K562 (cell line): ENCODE measurements at regions not wholly inside any gene's neighbourhood (a gene's known extent, or its start where the extent isn't known, plus 50 kb on each side); places are given as distances from the start of the nearest gene placed in this dataset.

ENCODE experiments used
- BACH1 ChIP-seq: fragments of 200-800 bp; sonication (Bioruptor generic); IDR thresholded peaks from 2 replicates; pipeline ENCODE4 v1.6.1; 2016; ENCODE audit warnings: missing genetic modification characterization, missing compliant biosample characterization
- CHD4 ChIP-seq: fragments of 200-600 bp; sonication (generic); IDR thresholded peaks from 3 replicates; pipeline ENCODE4 v1.6.1; 2012; ENCODE audit warnings: low read depth, mild to moderate bottlenecking, mixed read lengths, low read length, inconsistent platforms; ENCODE audit not compliant: insufficient read depth, insufficient replicate concordance, poor library complexity, severe bottlenecking
- EGR1 ChIP-seq: fragments of 450-650 bp; conservative IDR thresholded peaks from 2 replicates; pipeline ENCODE4 v1.6.1; 2017; ENCODE audit warnings: mild to moderate bottlenecking
- HDAC3 ChIP-seq: fragments of 450-650 bp; IDR thresholded peaks from 2 replicates; pipeline ENCODE4 v1.6.1; 2018; ENCODE audit warnings: borderline replicate concordance, mild to moderate bottlenecking, moderate library complexity; ENCODE audit not compliant: partially characterized antibody
- HIVEP1 ChIP-seq: fragments of 250-450 bp; sonication (Bioruptor Pico); IDR thresholded peaks from 2 replicates; pipeline ENCODE4 v1.4.0; 2020; ENCODE audit warnings: mild to moderate bottlenecking
- MEF2D ChIP-seq: conservative IDR thresholded peaks from 2 replicates; pipeline ENCODE4 v1.6.1; 2016; ENCODE audit warnings: low read depth, missing genetic modification characterization, missing compliant biosample characterization
- PHF8 ChIP-seq: fragments of 200-600 bp; sonication (generic); IDR thresholded peaks from 2 replicates; pipeline ENCODE4 v1.6.1; 2012; ENCODE audit warnings: mixed run types, mild to moderate bottlenecking, inconsistent platforms, low read length, moderate library complexity, borderline replicate concordance
- RBM34 ChIP-seq: fragments of 200-400 bp; formaldehyde crosslinking; IDR thresholded peaks from 2 replicates; pipeline ENCODE4 v1.6.1; 2018; ENCODE audit warnings: low read length, borderline replicate concordance; ENCODE audit not compliant: insufficient read depth
- ZBTB1 ChIP-seq: sonication (generic); formaldehyde crosslinking; IDR thresholded peaks from 2 replicates; pipeline ENCODE4 v1.8.1; 2023; ENCODE audit warnings: missing genetic modification reagents, low read depth, mild to moderate bottlenecking, borderline replicate concordance
- ZNF274 ChIP-seq: IDR thresholded peaks from 2 replicates; pipeline ENCODE4 v1.6.1; 2011; ENCODE audit warnings: low read depth, mild to moderate bottlenecking, low read length, moderate library complexity, borderline replicate concordance
- ZNF699 ChIP-seq: fragments of 250-450 bp; sonication (Bioruptor Pico); IDR thresholded peaks from 2 replicates; pipeline ENCODE4 v1.8.0; 2021; ENCODE audit warnings: mild to moderate bottlenecking, moderate library complexity; ENCODE audit not compliant: insufficient replicate concordance
- ZNF766 ChIP-seq: fragments of 200-800 bp; sonication (Bioruptor generic); conservative IDR thresholded peaks from 2 replicates; pipeline ENCODE4 v1.6.1; 2016; ENCODE audit warnings: missing genetic modification characterization, missing compliant biosample characterization
- TF ChIP-seq, protein P1 (sequence below): IDR thresholded peaks from 2 replicates; pipeline ENCODE4 v1.6.1; 2011; ENCODE audit warnings: borderline replicate concordance, low read depth, mild to moderate bottlenecking, moderate library complexity, low read length; ENCODE audit not compliant: insufficient read depth, poor library complexity, severe bottlenecking
- TF ChIP-seq, protein P2 (sequence below): sonication (generic); IDR thresholded peaks from 2 replicates; pipeline ENCODE4 v1.6.1; 2016
- TF ChIP-seq, protein P3 (sequence below): fragments of 250-450 bp; sonication (Bioruptor Pico); IDR thresholded peaks from 2 replicates; pipeline ENCODE4 v1.5.0; 2020; ENCODE audit warnings: mild to moderate bottlenecking
- TF ChIP-seq, protein P4 (sequence below): IDR thresholded peaks from 2 replicates; pipeline ENCODE4 v1.6.1; 2016; ENCODE audit warnings: missing genetic modification characterization, missing compliant biosample characterization
- TF ChIP-seq, protein P5 (sequence below): fragments of 450-650 bp; IDR thresholded peaks from 2 replicates; pipeline ENCODE4 v1.6.1; 2017; ENCODE audit warnings: antibody characterized with exemption, mild to moderate bottlenecking

DNA sequence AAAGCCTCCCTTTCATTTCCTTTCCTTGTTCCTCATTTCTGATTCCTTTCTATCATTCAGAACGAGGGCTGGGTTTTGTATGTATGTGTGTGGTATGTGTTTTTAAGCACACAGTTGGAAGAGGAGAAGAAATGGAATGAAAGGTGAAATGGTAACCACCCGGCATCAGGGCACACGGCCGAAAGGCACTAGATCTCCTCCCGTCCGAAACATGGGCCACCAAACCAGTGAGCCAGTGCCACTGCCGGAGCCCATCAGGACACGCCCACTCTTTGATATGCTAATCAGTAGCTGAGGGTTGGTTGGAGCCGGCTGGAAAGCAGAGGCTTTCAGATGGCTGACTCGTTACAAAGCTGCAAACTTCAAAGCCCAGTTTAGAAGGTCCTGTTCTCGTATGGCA is 228.6 kb upstream of the JARID2 start (continued):
- TF ChIP-seq, protein P1, sequence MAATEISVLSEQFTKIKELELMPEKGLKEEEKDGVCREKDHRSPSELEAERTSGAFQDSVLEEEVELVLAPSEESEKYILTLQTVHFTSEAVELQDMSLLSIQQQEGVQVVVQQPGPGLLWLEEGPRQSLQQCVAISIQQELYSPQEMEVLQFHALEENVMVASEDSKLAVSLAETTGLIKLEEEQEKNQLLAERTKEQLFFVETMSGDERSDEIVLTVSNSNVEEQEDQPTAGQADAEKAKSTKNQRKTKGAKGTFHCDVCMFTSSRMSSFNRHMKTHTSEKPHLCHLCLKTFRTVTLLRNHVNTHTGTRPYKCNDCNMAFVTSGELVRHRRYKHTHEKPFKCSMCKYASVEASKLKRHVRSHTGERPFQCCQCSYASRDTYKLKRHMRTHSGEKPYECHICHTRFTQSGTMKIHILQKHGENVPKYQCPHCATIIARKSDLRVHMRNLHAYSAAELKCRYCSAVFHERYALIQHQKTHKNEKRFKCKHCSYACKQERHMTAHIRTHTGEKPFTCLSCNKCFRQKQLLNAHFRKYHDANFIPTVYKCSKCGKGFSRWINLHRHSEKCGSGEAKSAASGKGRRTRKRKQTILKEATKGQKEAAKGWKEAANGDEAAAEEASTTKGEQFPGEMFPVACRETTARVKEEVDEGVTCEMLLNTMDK = no peak
- TF ChIP-seq HDAC3 = no peak
- 0 out of 2 replicates have a peak, but pooled peaks have one; percentile 24 for TF ChIP-seq BACH1
- TF ChIP-seq ZNF699 (CRISPR knock-in tag) = no peak
- TF ChIP-seq RBM34 = no peak
- no peak for TF ChIP-seq ZBTB1 (CRISPR knock-in tag)
- TF ChIP-seq, protein P2, sequence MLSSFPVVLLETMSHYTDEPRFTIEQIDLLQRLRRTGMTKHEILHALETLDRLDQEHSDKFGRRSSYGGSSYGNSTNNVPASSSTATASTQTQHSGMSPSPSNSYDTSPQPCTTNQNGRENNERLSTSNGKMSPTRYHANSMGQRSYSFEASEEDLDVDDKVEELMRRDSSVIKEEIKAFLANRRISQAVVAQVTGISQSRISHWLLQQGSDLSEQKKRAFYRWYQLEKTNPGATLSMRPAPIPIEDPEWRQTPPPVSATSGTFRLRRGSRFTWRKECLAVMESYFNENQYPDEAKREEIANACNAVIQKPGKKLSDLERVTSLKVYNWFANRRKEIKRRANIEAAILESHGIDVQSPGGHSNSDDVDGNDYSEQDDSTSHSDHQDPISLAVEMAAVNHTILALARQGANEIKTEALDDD = 0 out of 2 replicates have a peak, but pooled peaks have one; percentile 17
- TF ChIP-seq ZNF766 (CRISPR knock-in tag) = 0 out of 2 replicates have a peak, but pooled peaks have one; percentile 4
- no peak for TF ChIP-seq CHD4
- no peak; the same call in 1 of the 2 replicates for TF ChIP-seq PHF8
- TF ChIP-seq ZNF274 = no peak
- TF ChIP-seq MEF2D = no peak
- peak; percentile 24; the same call in 1 of the 2 replicates for TF ChIP-seq EGR1
- no peak for TF ChIP-seq HIVEP1
- TF ChIP-seq, protein P3, sequence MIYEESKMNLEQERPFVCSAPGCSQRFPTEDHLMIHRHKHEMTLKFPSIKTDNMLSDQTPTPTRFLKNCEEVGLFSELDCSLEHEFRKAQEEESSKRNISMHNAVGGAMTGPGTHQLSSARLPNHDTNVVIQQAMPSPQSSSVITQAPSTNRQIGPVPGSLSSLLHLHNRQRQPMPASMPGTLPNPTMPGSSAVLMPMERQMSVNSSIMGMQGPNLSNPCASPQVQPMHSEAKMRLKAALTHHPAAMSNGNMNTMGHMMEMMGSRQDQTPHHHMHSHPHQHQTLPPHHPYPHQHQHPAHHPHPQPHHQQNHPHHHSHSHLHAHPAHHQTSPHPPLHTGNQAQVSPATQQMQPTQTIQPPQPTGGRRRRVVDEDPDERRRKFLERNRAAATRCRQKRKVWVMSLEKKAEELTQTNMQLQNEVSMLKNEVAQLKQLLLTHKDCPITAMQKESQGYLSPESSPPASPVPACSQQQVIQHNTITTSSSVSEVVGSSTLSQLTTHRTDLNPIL (CRISPR knock-in tag) = no peak
- TF ChIP-seq, protein P4, sequence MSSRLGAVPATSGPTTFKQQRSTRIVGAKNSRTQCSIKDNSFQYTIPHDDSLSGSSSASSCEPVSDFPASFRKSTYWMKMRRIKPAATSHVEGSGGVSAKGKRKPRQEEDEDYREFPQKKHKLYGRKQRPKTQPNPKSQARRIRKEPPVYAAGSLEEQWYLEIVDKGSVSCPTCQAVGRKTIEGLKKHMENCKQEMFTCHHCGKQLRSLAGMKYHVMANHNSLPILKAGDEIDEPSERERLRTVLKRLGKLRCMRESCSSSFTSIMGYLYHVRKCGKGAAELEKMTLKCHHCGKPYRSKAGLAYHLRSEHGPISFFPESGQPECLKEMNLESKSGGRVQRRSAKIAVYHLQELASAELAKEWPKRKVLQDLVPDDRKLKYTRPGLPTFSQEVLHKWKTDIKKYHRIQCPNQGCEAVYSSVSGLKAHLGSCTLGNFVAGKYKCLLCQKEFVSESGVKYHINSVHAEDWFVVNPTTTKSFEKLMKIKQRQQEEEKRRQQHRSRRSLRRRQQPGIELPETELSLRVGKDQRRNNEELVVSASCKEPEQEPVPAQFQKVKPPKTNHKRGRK (tag) = no peak
- TF ChIP-seq, protein P5, sequence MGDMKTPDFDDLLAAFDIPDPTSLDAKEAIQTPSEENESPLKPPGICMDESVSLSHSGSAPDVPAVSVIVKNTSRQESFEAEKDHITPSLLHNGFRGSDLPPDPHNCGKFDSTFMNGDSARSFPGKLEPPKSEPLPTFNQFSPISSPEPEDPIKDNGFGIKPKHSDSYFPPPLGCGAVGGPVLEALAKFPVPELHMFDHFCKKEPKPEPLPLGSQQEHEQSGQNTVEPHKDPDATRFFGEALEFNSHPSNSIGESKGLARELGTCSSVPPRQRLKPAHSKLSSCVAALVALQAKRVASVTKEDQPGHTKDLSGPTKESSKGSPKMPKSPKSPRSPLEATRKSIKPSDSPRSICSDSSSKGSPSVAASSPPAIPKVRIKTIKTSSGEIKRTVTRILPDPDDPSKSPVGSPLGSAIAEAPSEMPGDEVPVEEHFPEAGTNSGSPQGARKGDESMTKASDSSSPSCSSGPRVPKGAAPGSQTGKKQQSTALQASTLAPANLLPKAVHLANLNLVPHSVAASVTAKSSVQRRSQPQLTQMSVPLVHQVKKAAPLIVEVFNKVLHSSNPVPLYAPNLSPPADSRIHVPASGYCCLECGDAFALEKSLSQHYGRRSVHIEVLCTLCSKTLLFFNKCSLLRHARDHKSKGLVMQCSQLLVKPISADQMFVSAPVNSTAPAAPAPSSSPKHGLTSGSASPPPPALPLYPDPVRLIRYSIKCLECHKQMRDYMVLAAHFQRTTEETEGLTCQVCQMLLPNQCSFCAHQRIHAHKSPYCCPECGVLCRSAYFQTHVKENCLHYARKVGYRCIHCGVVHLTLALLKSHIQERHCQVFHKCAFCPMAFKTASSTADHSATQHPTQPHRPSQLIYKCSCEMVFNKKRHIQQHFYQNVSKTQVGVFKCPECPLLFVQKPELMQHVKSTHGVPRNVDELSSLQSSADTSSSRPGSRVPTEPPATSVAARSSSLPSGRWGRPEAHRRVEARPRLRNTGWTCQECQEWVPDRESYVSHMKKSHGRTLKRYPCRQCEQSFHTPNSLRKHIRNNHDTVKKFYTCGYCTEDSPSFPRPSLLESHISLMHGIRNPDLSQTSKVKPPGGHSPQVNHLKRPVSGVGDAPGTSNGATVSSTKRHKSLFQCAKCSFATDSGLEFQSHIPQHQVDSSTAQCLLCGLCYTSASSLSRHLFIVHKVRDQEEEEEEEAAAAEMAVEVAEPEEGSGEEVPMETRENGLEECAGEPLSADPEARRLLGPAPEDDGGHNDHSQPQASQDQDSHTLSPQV = peak; percentile 50; the same call in 1 of the 2 replicates
